Caco-2 (cell line): ENCODE measurements at regions not wholly inside any gene's neighbourhood (a gene's known extent, or its start where the extent isn't known, plus 50 kb on each side); places are given as distances from the start of the nearest gene placed in this dataset.

ENCODE experiments used
- BruUV-seq: library from RNA; stranded (reverse); fragments of 400-500 nt; replicated peaks from 2 replicates; lab custom pipeline; 2021; lab: Mats Ljungman, UMichigan
- CTCF ChIA-PET: fragments of 300-600 bp; sonication (Branson Sonifier 250); formaldehyde crosslinking; loops from one replicate; lab custom pipeline; 2022; ENCODE audit warnings: antibody characterized with exemption; lab: Charles Lee
- POLR2A ChIA-PET: fragments of 300-600 bp; sonication (Branson Sonifier 250); formaldehyde crosslinking; loops from one replicate; lab custom pipeline; 2022; ENCODE audit warnings: antibody characterized with exemption; lab: Charles Lee
- DNase-seq, 2 experiments: peaks; one replicate each; pipeline versions ENCODE4 v3.0.0 to v3.0.0-alpha.2; 2020 to 2022
- H3K27me3 ChIP-seq: replicated peaks from 2 replicates; pipeline ENCODE4 v1.6.0; 2011; ENCODE audit warnings: low read length; ENCODE audit not compliant: control insufficient read depth, insufficient read depth
- H3K36me3 ChIP-seq: 2 replicates; pipeline ENCODE4 v1.5.1; 2011; ENCODE audit warnings: low read length; ENCODE audit not compliant: control insufficient read depth, insufficient read depth
- H3K4me1 ChIP-seq: fragments of 250-450 bp; sonication (Bioruptor Pico); 2 replicates; pipeline ENCODE4 v1.5.1; 2020; ENCODE audit warnings: mild to moderate bottlenecking
- H3K4me3 ChIP-seq: 2 replicates; pipeline ENCODE4 v1.5.1; 2011; ENCODE audit warnings: low read depth, mild to moderate bottlenecking, control low read depth, low read length
- H3K9me3 ChIP-seq: fragments of 250-450 bp; sonication (Bioruptor Pico); 2 replicates; pipeline ENCODE4 v1.5.1; 2020; ENCODE audit warnings: mild to moderate bottlenecking, moderate library complexity
- H3K27ac Mint-ChIP-seq: one replicate; pipeline ENCODE4 v1.8.0; 2022; ENCODE audit warnings: mixed read lengths; ENCODE audit not compliant: unreplicated experiment
- H3K27me3 Mint-ChIP-seq: one replicate; pipeline ENCODE4 v1.8.0; 2022; ENCODE audit warnings: mixed read lengths; ENCODE audit not compliant: insufficient read depth, unreplicated experiment
- H3K36me3 Mint-ChIP-seq: one replicate; pipeline ENCODE4 v1.8.0; 2022; ENCODE audit warnings: mild to moderate bottlenecking, mixed read lengths; ENCODE audit not compliant: insufficient read depth, unreplicated experiment
- H3K4me1 Mint-ChIP-seq: one replicate; pipeline ENCODE4 v1.8.0; 2022; ENCODE audit warnings: low read depth, mixed read lengths; ENCODE audit not compliant: unreplicated experiment
- H3K4me3 Mint-ChIP-seq: one replicate; pipeline ENCODE4 v1.8.0; 2022; ENCODE audit warnings: mild to moderate bottlenecking, moderate library complexity, mixed read lengths; ENCODE audit not compliant: unreplicated experiment
- H3K9me3 Mint-ChIP-seq: one replicate; pipeline ENCODE4 v1.8.0; 2022; ENCODE audit warnings: mixed read lengths; ENCODE audit not compliant: unreplicated experiment
- intact Hi-C: fragments of 100-400 bp; cut with micrococcal nuclease; formaldehyde crosslinking; loops from one replicate; pipeline ENCODE4 v1.10.0; 2022; ENCODE audit not compliant: unreplicated experiment
- TF ChIP-seq, protein P1 (sequence below), 2 experiments: fragments of 200-600 bp in 1 of 2; IDR thresholded peaks; 1 replicate in 1 of 2; 2 replicates in 1 of 2; pipeline versions ENCODE4 v1.5.1 to v1.8.0; 2011 to 2022; ENCODE audit warnings: antibody characterized with exemption in 1 of 2, control low read depth in 1 of 2, inconsistent platforms in 1 of 2, low read depth in 1 of 2, low read length in 1 of 2, mild to moderate bottlenecking in 1 of 2, moderate library complexity in 1 of 2; ENCODE audit not compliant: insufficient read depth in 1 of 2, severe bottlenecking in 1 of 2, unreplicated experiment in 1 of 2

DNA sequence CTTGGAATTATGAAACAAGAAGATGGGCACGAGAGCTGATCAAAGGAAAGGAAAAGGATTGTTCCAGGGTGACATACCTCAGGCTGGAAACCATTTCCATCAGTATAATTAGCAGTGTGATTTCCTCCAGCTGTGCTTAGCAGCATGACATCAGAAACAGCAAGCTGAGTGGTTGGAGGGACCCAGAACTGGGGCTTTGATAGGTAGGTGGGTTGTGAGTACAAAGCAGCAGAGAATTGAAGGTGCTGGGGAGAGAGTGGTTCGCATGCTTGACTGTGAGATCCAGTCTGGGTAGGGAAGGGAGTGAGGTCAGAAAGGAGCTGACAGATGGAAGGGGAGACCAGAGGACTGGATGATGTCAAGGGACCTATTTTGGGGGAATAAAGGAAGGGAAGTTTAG is 90.4 kb downstream of the CD164 start:
- H3K9me3 Mint-ChIP-seq: no peaks in the 10 kb centered on the region
- H3K36me3 Mint-ChIP-seq: no peaks in the 10 kb centered on the region
- Histone ChIP-seq H3K4me1 (no peaks in the 10 kb centered on the region), H3K36me3 (no peaks in the 10 kb centered on the region), H3K9me3 (no peaks in the 10 kb centered on the region), H3K4me3 (no peak overlapping the region), H3K27me3 (no peaks in the 10 kb centered on the region)
- no peak for DNase-seq
- no peak overlapping the region for H3K4me3 Mint-ChIP-seq
- ChIA-PET POLR2A (no interaction called here), CTCF (no interaction called here)
- H3K4me1 Mint-ChIP-seq: peaks cover 17% of the 10 kb centered on the region
- no peaks in the 10 kb centered on the region for H3K27me3 Mint-ChIP-seq
- TF ChIP-seq, protein P1, sequence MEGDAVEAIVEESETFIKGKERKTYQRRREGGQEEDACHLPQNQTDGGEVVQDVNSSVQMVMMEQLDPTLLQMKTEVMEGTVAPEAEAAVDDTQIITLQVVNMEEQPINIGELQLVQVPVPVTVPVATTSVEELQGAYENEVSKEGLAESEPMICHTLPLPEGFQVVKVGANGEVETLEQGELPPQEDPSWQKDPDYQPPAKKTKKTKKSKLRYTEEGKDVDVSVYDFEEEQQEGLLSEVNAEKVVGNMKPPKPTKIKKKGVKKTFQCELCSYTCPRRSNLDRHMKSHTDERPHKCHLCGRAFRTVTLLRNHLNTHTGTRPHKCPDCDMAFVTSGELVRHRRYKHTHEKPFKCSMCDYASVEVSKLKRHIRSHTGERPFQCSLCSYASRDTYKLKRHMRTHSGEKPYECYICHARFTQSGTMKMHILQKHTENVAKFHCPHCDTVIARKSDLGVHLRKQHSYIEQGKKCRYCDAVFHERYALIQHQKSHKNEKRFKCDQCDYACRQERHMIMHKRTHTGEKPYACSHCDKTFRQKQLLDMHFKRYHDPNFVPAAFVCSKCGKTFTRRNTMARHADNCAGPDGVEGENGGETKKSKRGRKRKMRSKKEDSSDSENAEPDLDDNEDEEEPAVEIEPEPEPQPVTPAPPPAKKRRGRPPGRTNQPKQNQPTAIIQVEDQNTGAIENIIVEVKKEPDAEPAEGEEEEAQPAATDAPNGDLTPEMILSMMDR (IDR thresholded peaks at IDR 0.05; ENCODE audit: insufficient read depth in 1 of 2, low read depth in 1 of 2, low read length in 1 of 2, severe bottlenecking in 1 of 2, unreplicated experiment in 1 of 2): no peak
- BruUV-seq: no TSS peak
- no peak overlapping the region for H3K27ac Mint-ChIP-seq
- intact Hi-C loops: loop anchor here (5.0 kb wide), 1 partner anchor 105 kb away; no protein-coding TSS in a partner anchor

DNA sequence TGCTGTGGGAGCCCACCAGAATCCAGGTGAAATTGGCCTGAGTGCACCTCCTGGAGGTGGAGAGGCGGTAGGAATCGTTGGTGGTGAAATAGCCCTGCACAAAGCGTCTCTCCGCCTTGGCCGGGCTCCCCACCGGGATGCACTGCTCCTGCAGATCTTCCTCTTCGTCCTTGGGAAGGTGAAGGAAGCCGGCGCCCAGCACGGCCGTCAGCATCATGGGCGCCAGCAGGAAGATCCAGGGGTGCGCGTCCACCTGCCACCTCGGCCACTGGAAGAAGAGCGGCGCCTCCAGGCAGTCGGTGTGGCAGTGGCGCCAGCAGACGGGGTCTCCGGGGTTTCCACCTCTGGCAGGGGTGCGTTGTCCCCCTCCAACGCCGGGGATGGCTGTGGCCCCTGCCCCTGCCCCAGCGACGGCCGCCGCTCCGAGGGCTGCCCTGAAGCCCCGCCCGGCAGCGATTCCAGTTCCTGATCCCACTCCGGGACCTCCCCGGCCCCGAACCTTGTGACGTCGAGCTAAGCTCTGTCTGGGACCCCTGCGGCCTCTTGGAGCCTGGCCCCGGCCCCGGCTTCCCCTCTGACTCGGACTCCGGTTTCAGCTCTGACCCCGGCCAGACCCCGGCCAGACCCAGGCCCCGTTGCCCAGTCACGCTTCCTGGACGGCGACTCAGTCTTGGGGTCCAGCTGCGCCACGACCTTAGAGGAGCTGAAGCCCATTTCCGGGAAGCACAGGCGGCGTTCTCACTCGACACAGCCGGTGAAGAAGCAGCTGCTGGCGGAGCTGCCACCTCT is 91.9 kb downstream of the CD164 start:
- intact Hi-C loops: loop anchor here (5.0 kb wide), 1 partner anchor 103 kb away; no protein-coding TSS in a partner anchor
- Mint-ChIP-seq H3K4me3 (no peak overlapping the region), H3K4me1 (peaks cover 9% of the 10 kb centered on the region), H3K36me3 (no peaks in the 10 kb centered on the region), H3K27me3 (no peaks in the 10 kb centered on the region), H3K27ac (no peak overlapping the region), H3K9me3 (no peaks in the 10 kb centered on the region)
- Histone ChIP-seq H3K27me3 (no peaks in the 10 kb centered on the region), H3K4me3 (no peak overlapping the region), H3K4me1 (no peaks in the 10 kb centered on the region), H3K9me3 (no peaks in the 10 kb centered on the region), H3K36me3 (no peaks in the 10 kb centered on the region)
- no TSS peak for BruUV-seq
- DNase-seq: no peak
- ChIA-PET POLR2A (no interaction called here), CTCF (no interaction called here)
- TF ChIP-seq, protein P1 (IDR thresholded peaks at IDR 0.05; ENCODE audit: insufficient read depth in 1 of 2, low read depth in 1 of 2, low read length in 1 of 2, severe bottlenecking in 1 of 2, unreplicated experiment in 1 of 2): no peak

DNA sequence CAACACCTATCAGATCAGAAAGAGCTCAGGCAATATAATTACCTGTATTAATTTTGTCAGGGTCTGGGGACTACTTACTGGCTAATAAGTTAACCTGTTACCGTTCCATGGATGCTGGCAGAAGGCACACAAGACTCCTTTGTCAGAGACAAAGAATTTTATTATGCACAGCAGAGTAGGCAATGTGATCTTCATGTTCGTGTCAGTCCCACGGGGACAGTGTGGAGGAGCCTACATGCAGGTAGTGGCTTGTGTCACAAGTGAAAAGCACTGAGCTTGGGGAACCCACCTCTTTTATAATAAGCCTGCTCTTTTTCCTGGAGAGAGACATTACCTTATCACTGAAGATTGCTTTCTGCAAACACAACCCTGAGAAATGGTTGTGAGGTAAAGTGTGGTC is 96.9 kb downstream of the CD164 start:
- Histone ChIP-seq H3K4me3 (no peak overlapping the region), H3K27me3 (no peaks in the 10 kb centered on the region), H3K9me3 (no peaks in the 10 kb centered on the region), H3K4me1 (no peaks in the 10 kb centered on the region), H3K36me3 (no peaks in the 10 kb centered on the region)
- intact Hi-C loops: no loop called here
- no peaks in the 10 kb centered on the region for H3K4me1 Mint-ChIP-seq
- BruUV-seq: no TSS peak
- ChIA-PET POLR2A (no interaction called here), CTCF (no interaction called here)
- H3K27ac Mint-ChIP-seq: no peak overlapping the region
- H3K9me3 Mint-ChIP-seq: no peaks in the 10 kb centered on the region
- DNase-seq: no peak
- H3K36me3 Mint-ChIP-seq: no peaks in the 10 kb centered on the region
- TF ChIP-seq, protein P1 (IDR thresholded peaks at IDR 0.05; ENCODE audit: insufficient read depth in 1 of 2, low read depth in 1 of 2, low read length in 1 of 2, severe bottlenecking in 1 of 2, unreplicated experiment in 1 of 2): no peak
- H3K4me3 Mint-ChIP-seq: no peak overlapping the region
- no peaks in the 10 kb centered on the region for H3K27me3 Mint-ChIP-seq
